Calu3 (cell line): ENCODE measurements at regions not wholly inside any gene's neighbourhood (a gene's known extent, or its start where the extent isn't known, plus 50 kb on each side); places are given as distances from the start of the nearest gene placed in this dataset.
A peak's percentile ranks its signal among the peaks of the same experiment; 100 is the strongest.

Experiments
- BruUV-seq: library from RNA; stranded (reverse); fragments of 400-500 nt; replicated peaks from 2 replicates; lab custom pipeline; 2021; lab: Mats Ljungman, UMichigan
- CTCF ChIA-PET: fragments of 300-600 bp; sonication (Branson Sonifier 250); formaldehyde crosslinking; loops from one replicate; lab custom pipeline; 2022; ENCODE audit warnings: antibody characterized with exemption; lab: Charles Lee
- DNase-seq: peaks from one replicate; pipeline ENCODE4 v3.0.0; 2022
- H3K27ac Mint-ChIP-seq: one replicate; pipeline ENCODE4 v1.8.0; 2022; ENCODE audit warnings: mixed read lengths; ENCODE audit not compliant: unreplicated experiment
- H3K27me3 Mint-ChIP-seq: one replicate; pipeline ENCODE4 v1.8.0; 2022; ENCODE audit warnings: mixed read lengths; ENCODE audit not compliant: unreplicated experiment
- H3K36me3 Mint-ChIP-seq: one replicate; pipeline ENCODE4 v1.8.0; 2022; ENCODE audit warnings: mild to moderate bottlenecking, moderate library complexity, mixed read lengths; ENCODE audit not compliant: insufficient read depth, unreplicated experiment
- H3K4me1 Mint-ChIP-seq: one replicate; pipeline ENCODE4 v1.8.0; 2022; ENCODE audit warnings: mild to moderate bottlenecking, low read depth, mixed read lengths; ENCODE audit not compliant: unreplicated experiment
- H3K4me3 Mint-ChIP-seq: one replicate; pipeline ENCODE4 v1.8.0; 2022; ENCODE audit warnings: mild to moderate bottlenecking, low read depth, moderate library complexity, mixed read lengths; ENCODE audit not compliant: unreplicated experiment
- H3K9me3 Mint-ChIP-seq: one replicate; pipeline ENCODE4 v1.8.0; 2022; ENCODE audit warnings: low read depth, mixed read lengths; ENCODE audit not compliant: unreplicated experiment
- intact Hi-C: fragments of 100-400 bp; cut with micrococcal nuclease; formaldehyde crosslinking; loops from one replicate; pipeline ENCODE4 v1.10.0; 2022; ENCODE audit not compliant: unreplicated experiment
- TF ChIP-seq, protein P1 (sequence below): fragments of 200-600 bp; IDR thresholded peaks from one replicate; pipeline ENCODE4 v1.8.0; 2022; ENCODE audit warnings: antibody characterized with exemption; ENCODE audit not compliant: unreplicated experiment

DNA sequence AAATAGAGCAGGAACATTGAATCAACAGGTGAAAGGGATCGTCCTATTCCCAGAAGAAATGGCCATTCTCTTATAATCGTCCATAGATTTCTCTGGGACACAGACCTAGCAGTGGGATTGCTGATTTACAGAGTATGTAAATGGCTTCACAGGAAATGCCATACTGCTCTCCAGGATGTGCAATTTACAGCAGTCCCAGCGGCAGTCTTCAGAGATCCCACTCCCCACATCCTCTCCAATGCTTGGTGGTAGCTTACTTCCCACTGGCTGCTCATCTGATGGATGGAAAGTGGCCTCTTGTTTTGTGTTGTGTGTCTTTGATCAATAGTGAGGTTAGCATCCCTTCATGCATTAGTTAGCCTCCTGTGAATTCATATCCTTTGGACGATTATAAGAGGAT is 58.1 kb upstream of the PRMT8 start:
- Mint-ChIP-seq H3K9me3 (peaks cover 3% of the 10 kb centered on the region), H3K27me3 (peaks cover 32% of the 10 kb centered on the region), H3K4me1 (no peaks in the 10 kb centered on the region), H3K36me3 (no peaks in the 10 kb centered on the region), H3K27ac (no peak overlapping the region), H3K4me3 (no peak overlapping the region)
- intact Hi-C loops, result no loop called here
- CTCF ChIA-PET, result no interaction called here
- BruUV-seq, result no TSS peak
- DNase-seq, result no peak
- TF ChIP-seq, protein P1, sequence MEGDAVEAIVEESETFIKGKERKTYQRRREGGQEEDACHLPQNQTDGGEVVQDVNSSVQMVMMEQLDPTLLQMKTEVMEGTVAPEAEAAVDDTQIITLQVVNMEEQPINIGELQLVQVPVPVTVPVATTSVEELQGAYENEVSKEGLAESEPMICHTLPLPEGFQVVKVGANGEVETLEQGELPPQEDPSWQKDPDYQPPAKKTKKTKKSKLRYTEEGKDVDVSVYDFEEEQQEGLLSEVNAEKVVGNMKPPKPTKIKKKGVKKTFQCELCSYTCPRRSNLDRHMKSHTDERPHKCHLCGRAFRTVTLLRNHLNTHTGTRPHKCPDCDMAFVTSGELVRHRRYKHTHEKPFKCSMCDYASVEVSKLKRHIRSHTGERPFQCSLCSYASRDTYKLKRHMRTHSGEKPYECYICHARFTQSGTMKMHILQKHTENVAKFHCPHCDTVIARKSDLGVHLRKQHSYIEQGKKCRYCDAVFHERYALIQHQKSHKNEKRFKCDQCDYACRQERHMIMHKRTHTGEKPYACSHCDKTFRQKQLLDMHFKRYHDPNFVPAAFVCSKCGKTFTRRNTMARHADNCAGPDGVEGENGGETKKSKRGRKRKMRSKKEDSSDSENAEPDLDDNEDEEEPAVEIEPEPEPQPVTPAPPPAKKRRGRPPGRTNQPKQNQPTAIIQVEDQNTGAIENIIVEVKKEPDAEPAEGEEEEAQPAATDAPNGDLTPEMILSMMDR, result no peak

DNA sequence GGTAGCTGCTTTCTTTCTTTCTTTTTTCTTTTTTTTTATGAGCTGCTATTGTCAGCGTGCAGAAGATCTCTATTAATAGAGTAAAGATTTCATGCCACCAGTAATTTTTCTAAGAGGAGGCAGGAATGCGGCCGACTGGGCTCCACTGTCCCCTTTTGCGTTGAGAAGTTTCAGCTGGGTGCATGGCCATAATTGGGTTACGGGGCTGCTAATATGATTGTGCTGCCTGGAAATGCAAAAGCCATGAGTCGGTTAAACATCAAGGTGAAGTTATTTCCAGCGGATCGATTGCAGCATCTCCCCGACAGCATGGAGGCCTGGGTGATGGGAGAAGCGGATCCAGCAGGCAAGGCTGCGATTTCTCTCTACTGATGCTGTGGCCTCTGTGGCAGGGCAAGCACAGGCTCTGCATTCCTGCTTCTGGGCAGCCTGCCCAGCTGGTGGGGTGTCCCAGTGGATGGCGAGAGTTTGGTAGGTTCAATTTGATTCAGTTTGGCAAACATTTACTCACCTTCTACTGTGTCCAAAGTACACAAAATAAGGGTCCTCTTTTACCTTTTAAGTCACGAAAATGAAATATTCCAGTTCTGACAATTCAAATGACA is 54.4 kb upstream of the PRMT8 start:
- no peak overlapping the region for H3K4me3 Mint-ChIP-seq
- peaks cover 40% of the 10 kb centered on the region for H3K27me3 Mint-ChIP-seq
- no peaks in the 10 kb centered on the region for H3K9me3 Mint-ChIP-seq
- CTCF ChIA-PET, result no interaction called here
- DNase-seq, result peak; percentile 22
- H3K36me3 Mint-ChIP-seq, result no peaks in the 10 kb centered on the region
- intact Hi-C loops, result no loop called here
- no peaks in the 10 kb centered on the region for H3K4me1 Mint-ChIP-seq
- TF ChIP-seq, protein P1, result no peak
- H3K27ac Mint-ChIP-seq, result no peak overlapping the region
- BruUV-seq, result no TSS peak

DNA sequence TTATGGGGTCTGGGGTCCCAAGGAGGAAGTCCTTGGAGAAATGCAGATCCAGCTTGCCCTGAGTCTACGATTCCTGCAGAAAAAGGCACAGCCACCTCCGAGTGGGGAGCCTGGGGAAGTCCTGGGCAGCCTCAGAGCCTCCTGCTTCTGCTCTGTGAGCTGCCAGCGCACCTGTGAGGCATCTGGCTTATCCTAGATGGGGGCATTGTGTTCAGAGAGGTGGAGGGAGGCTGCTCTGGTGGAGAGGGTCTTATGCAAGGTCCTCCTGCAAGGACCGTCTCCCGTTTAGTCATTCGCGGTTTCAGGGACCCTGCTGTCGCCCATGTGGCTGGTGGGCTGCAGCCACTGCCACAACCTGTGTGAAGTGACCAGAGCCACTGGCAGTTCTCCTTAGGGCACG is 53.0 kb upstream of the PRMT8 start:
- no peak overlapping the region for H3K4me3 Mint-ChIP-seq
- no peak overlapping the region for H3K27ac Mint-ChIP-seq
- TF ChIP-seq, protein P1, result no peak
- no peaks in the 10 kb centered on the region for H3K4me1 Mint-ChIP-seq
- no TSS peak for BruUV-seq
- no peak for DNase-seq
- H3K27me3 Mint-ChIP-seq, result peaks cover 47% of the 10 kb centered on the region
- H3K9me3 Mint-ChIP-seq, result no peaks in the 10 kb centered on the region
- H3K36me3 Mint-ChIP-seq, result no peaks in the 10 kb centered on the region
- intact Hi-C loops, result no loop called here
- CTCF ChIA-PET, result no interaction called here

DNA sequence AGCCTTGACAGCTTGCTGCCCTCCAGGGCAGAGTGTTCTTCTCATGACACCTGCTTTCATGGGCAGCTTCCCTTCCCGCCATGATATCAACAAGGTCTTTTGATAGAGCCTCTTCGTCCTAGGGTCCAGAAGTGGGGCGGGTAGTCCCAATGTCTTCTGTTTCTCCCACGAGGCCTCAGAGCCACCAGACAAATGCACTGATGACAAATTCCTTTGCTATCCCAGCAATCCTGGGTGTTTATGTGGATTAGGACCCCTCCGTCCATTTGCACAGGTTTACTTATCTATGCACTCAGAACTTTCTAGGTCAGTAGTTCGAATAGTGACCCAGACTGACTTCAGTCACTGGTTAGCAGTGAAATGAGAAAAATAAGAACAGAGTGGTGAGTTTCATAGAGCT is 52.6 kb upstream of the PRMT8 start:
- H3K27me3 Mint-ChIP-seq, result peaks cover 52% of the 10 kb centered on the region
- no peaks in the 10 kb centered on the region for H3K4me1 Mint-ChIP-seq
- intact Hi-C loops, result no loop called here
- no peak overlapping the region for H3K4me3 Mint-ChIP-seq
- H3K9me3 Mint-ChIP-seq, result no peaks in the 10 kb centered on the region
- TF ChIP-seq, protein P1, result no peak
- H3K27ac Mint-ChIP-seq, result no peak overlapping the region
- H3K36me3 Mint-ChIP-seq, result no peaks in the 10 kb centered on the region
- DNase-seq, result no peak
- CTCF ChIA-PET, result no interaction called here
- BruUV-seq, result no TSS peak
